D341Med (cell line): ENCODE measurements at regions not wholly inside any gene's neighbourhood (a gene's known extent, or its start where the extent isn't known, plus 50 kb on each side); places are given as distances from the start of the nearest gene placed in this dataset.
"Not testable (repeated sequence)": the region's sequence is repeated elsewhere in the genome, so short reads cannot be mapped to it uniquely, and the experiment has no call there.

Source experiments
- DNase-seq: peaks from one replicate; pipeline ENCODE4 v3.0.0; 2012; ENCODE audit warnings: low spot score

- no peak for DNase-seq
These were observed 304.5 kb downstream of the CCSER2 start for GRCh38 chr10:84632866-84633265.

GRCh38 chr10:84634636-84635035, 306.2 kb downstream of the CCSER2 start:
- DNase-seq: no peak

GRCh38 chr10:84650628-84651027, 322.2 kb downstream of the CCSER2 start:
- not testable (repeated sequence) for DNase-seq

- DNase-seq: no peak
These were observed 326.3 kb downstream of the CCSER2 start for GRCh38 chr10:84654671-84655070.

GRCh38 chr10:84659027-84659426, 330.6 kb downstream of the CCSER2 start:
- DNase-seq: no peak

- DNase-seq: no peak
These were observed 331.4 kb downstream of the CCSER2 start for GRCh38 chr10:84659497-84660439.

- DNase-seq: no peak
These were observed 332.2 kb downstream of the CCSER2 start for GRCh38 chr10:84660450-84661159.

- no peak for DNase-seq
These were observed 336.8 kb downstream of the CCSER2 start for GRCh38 chr10:84665211-84665610.

GRCh38 chr10:84665883-84666463, 337.6 kb downstream of the CCSER2 start:
- DNase-seq: peak; percentile 38

- no peak for DNase-seq
These were observed 339.9 kb downstream of the CCSER2 start for GRCh38 chr10:84668186-84668763.

GRCh38 chr10:84675060-84675459, 346.7 kb downstream of the CCSER2 start:
- DNase-seq: no peak

GRCh38 chr10:84676536-84676935, 348.1 kb downstream of the CCSER2 start:
- DNase-seq: no peak

- DNase-seq: no peak
These were observed 353.4 kb downstream of the CCSER2 start for GRCh38 chr10:84681781-84682180.

GRCh38 chr10:84683550-84683949, 355.2 kb downstream of the CCSER2 start:
- DNase-seq: no peak

GRCh38 chr10:84683980-84684740, 355.8 kb downstream of the CCSER2 start:
- DNase-seq: no peak

- no peak for DNase-seq
These were observed 356.8 kb downstream of the CCSER2 start for GRCh38 chr10:84685047-84685660.

- DNase-seq: no peak
These were observed 364.6 kb downstream of the CCSER2 start for GRCh38 chr10:84693006-84693405.

GRCh38 chr10:84695902-84696301, 367.5 kb downstream of the CCSER2 start:
- DNase-seq: no peak

GRCh38 chr10:84696610-84697009, 368.2 kb downstream of the CCSER2 start:
- DNase-seq: no peak

- DNase-seq: no peak
These were observed 370.6 kb downstream of the CCSER2 start for GRCh38 chr10:84698989-84699388.

- DNase-seq: no peak
These were observed 372.4 kb downstream of the CCSER2 start for GRCh38 chr10:84700668-84701369.
